ENCODE measurements at regions not wholly inside any gene's neighbourhood (a gene's known extent, or its start where the extent isn't known, plus 50 kb on each side); places are given as distances from the start of the nearest gene placed in this dataset.
A peak's percentile ranks its signal among the peaks of the same experiment; 100 is the strongest.

GRCh38 chr15:39140060-39140604 lies 440.7 kb upstream of the THBS1 start:
- TF ChIP-seq REST (IDR thresholded peaks at IDR 0.05; ENCODE audit: low read depth, low read length): 0 out of 2 replicates have a peak, but pooled peaks have one; percentile 3
- no peak for TF ChIP-seq IRF3 (IDR thresholded peaks at IDR 0.05; ENCODE audit: low read depth, low read length)
- peak; percentile 63; the same call in 1 of the 2 replicates for TF ChIP-seq RCOR1 (IDR thresholded peaks at IDR 0.05; ENCODE audit: low read length)
- no peak for TF ChIP-seq SIN3A (IDR thresholded peaks at IDR 0.05; ENCODE audit: borderline replicate concordance, low read depth, low read length)
- no peak for TF ChIP-seq CTCF (IDR thresholded peaks at IDR 0.05)
- peak; percentile 64; the same call in 1 of the 2 replicates for TF ChIP-seq FOXJ3 (CRISPR knock-in tag; IDR thresholded peaks at IDR 0.05)
- no peak; the same call in 1 of the 2 replicates for TF ChIP-seq SMC3 (IDR thresholded peaks at IDR 0.05; ENCODE audit: low read depth, low read length)
- TF ChIP-seq TEAD4 (IDR thresholded peaks at IDR 0.05; ENCODE audit: borderline replicate concordance, insufficient read depth): peak; percentile 56; the same call in 1 of the 2 replicates
- peak; percentile 51 for TF ChIP-seq JUND (IDR thresholded peaks at IDR 0.05)
- peak; percentile 19; the same call in 1 of the 2 replicates for TF ChIP-seq RAD21 (IDR thresholded peaks at IDR 0.05; ENCODE audit: low read length)
- peak; percentile 32; the same call in 1 of the 2 replicates for TF ChIP-seq POLR2AphosphoS5 (IDR thresholded peaks at IDR 0.05; ENCODE audit: low read depth, low read length)
- no peak for TF ChIP-seq EZH2phosphoT487 (IDR thresholded peaks at IDR 0.05; ENCODE audit: borderline replicate concordance, low read depth)

Measured in SK-N-SH (cell line).